Keratinocyte (primary cell): ENCODE measurements at regions not wholly inside any gene's neighbourhood (a gene's known extent, or its start where the extent isn't known, plus 50 kb on each side); places are given as distances from the start of the nearest gene placed in this dataset.

Source experiments
- EZH2 ChIP-seq: IDR thresholded peaks from one replicate; pipeline ENCODE4 v1.6.1; 2012; ENCODE audit warnings: inconsistent platforms, mild to moderate bottlenecking, low read length, moderate library complexity
- TF ChIP-seq, protein P1 (sequence below), 3 experiments: IDR thresholded peaks in 1 of 3; conservative IDR thresholded peaks in 1 of 3; optimal IDR thresholded peaks in 1 of 3; 2 replicates in 2 of 3; 3 replicates in 1 of 3; pipeline versions ENCODE3 to v1.5.1; 2011; ENCODE audit warnings: low read length in 3 of 3, mild to moderate bottlenecking in 3 of 3, moderate library complexity in 2 of 3, control low read depth in 1 of 3, inconsistent platforms in 1 of 3; ENCODE audit not compliant: insufficient read depth in 2 of 3; ENCODE audit errors: extremely low read depth in 1 of 3

DNA sequence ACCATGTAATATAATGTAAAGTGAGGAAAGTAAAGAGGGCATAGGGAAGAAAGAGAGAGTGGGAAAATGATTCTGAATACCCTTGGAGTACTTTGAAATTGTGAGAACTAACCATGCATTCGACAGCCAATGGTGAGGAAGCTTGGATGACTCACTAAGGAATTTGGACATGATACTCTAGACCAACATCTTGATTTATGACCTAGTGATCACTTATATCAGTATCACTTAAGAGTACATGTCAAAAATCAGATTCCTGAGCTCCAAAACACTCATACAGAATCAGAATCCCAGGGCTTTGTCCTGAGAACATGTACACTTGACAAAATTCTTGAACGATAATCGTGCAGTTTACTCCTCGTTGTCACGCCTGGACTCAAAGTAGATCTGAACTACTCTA lies 1899.8 kb upstream of the PIK3C3 start:
- TF ChIP-seq, protein P1, sequence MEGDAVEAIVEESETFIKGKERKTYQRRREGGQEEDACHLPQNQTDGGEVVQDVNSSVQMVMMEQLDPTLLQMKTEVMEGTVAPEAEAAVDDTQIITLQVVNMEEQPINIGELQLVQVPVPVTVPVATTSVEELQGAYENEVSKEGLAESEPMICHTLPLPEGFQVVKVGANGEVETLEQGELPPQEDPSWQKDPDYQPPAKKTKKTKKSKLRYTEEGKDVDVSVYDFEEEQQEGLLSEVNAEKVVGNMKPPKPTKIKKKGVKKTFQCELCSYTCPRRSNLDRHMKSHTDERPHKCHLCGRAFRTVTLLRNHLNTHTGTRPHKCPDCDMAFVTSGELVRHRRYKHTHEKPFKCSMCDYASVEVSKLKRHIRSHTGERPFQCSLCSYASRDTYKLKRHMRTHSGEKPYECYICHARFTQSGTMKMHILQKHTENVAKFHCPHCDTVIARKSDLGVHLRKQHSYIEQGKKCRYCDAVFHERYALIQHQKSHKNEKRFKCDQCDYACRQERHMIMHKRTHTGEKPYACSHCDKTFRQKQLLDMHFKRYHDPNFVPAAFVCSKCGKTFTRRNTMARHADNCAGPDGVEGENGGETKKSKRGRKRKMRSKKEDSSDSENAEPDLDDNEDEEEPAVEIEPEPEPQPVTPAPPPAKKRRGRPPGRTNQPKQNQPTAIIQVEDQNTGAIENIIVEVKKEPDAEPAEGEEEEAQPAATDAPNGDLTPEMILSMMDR (optimal IDR thresholded peaks at IDR 0.05 in 1 of 3, IDR thresholded peaks at IDR 0.05 in 1 of 3, conservative IDR thresholded peaks at IDR 0.05 in 1 of 3; ENCODE audit: extremely low read depth in 1 of 3, insufficient read depth in 2 of 3, low read length in 3 of 3) = no peak
- TF ChIP-seq EZH2 = no peak
